Prostate gland (tissue), 2 donors: ENCODE measurements at regions not wholly inside any gene's neighbourhood (a gene's known extent, or its start where the extent isn't known, plus 50 kb on each side); places are given as distances from the start of the nearest gene placed in this dataset.

ENCODE experiments used
- CTCF ChIP-seq, 4 experiments: fragments of 200-600 bp in 2 of 4; fragments of 450-650 bp in 2 of 4; sonication (generic) in 2 of 4; IDR thresholded peaks; 1 replicate in 3 of 4; 2 replicates in 1 of 4; pipeline ENCODE4 v1.5.1; 2016 to 2019; ENCODE audit warnings: antibody characterized with exemption in 4 of 4, mild to moderate bottlenecking in 2 of 4, moderate library complexity in 2 of 4
- POLR2A ChIP-seq: fragments of 450-650 bp; IDR thresholded peaks from one replicate; pipeline ENCODE4 v1.6.1; 2016; ENCODE audit warnings: antibody characterized with exemption, mild to moderate bottlenecking
- POLR2AphosphoS5 ChIP-seq: sonication (generic); formaldehyde crosslinking; IDR thresholded peaks from one replicate; pipeline ENCODE4 v1.6.1; 2017; ENCODE audit warnings: antibody characterized with exemption

GRCh38 chr18:77464917-77465316 lies 215.3 kb downstream of the GALR1 start:
- TF ChIP-seq CTCF (IDR thresholded peaks at IDR 0.05), result no peak
- TF ChIP-seq POLR2A, result no peak
- TF ChIP-seq POLR2AphosphoS5, result no peak
